MM.1S (cell line): ENCODE measurements at regions not wholly inside any gene's neighbourhood (a gene's known extent, or its start where the extent isn't known, plus 50 kb on each side); places are given as distances from the start of the nearest gene placed in this dataset.

ENCODE experiments used
- DNase-seq: peaks from one replicate; pipeline ENCODE4 v3.0.0-alpha.2; 2015
- H2AFZ ChIP-seq: fragments of 300-600 bp; sonication (generic); 2 replicates; pipeline ENCODE4 v1.6.0; 2016; ENCODE audit warnings: antibody characterized with exemption, low read length
- H3F3A ChIP-seq: fragments of 300-600 bp; sonication (generic); 2 replicates; pipeline ENCODE4 v1.6.1; 2016; ENCODE audit warnings: mild to moderate bottlenecking, antibody characterized with exemption, low read length, moderate library complexity, mixed read lengths; ENCODE audit not compliant: insufficient read depth
- H3K27ac ChIP-seq: fragments of 300-600 bp; sonication (generic); 2 replicates; pipeline ENCODE4 v1.5.1; 2016; ENCODE audit warnings: mild to moderate bottlenecking, low read length
- H3K27me3 ChIP-seq: fragments of 300-600 bp; sonication (generic); replicated peaks from 2 replicates; pipeline ENCODE4 v1.6.0; 2016; ENCODE audit warnings: low read length; ENCODE audit not compliant: insufficient read depth
- H3K36me3 ChIP-seq: fragments of 300-600 bp; sonication (generic); replicated peaks from 2 replicates; pipeline ENCODE4 v1.6.1; 2016; ENCODE audit warnings: mild to moderate bottlenecking, low read length, mixed read lengths; ENCODE audit not compliant: insufficient read depth
- H3K4me1 ChIP-seq: fragments of 300-600 bp; sonication (generic); 2 replicates; pipeline ENCODE4 v1.6.1; 2016; ENCODE audit warnings: low read length, mixed read lengths
- H3K4me2 ChIP-seq: fragments of 300-600 bp; sonication (generic); 2 replicates; pipeline ENCODE4 v1.6.0; 2016; ENCODE audit warnings: low read depth, low read length
- H3K4me3 ChIP-seq: fragments of 300-600 bp; sonication (generic); 2 replicates; pipeline ENCODE4 v1.5.1; 2016; ENCODE audit warnings: low read length, mixed read lengths
- H3K79me2 ChIP-seq: fragments of 300-600 bp; sonication (generic); 2 replicates; pipeline ENCODE4 v1.6.1; 2016; ENCODE audit warnings: mixed run types, low read length, mixed read lengths
- H3K9ac ChIP-seq: fragments of 300-600 bp; sonication (generic); 2 replicates; pipeline ENCODE4 v1.6.1; 2016; ENCODE audit warnings: low read length, mixed read lengths
- H3K9me2 ChIP-seq: fragments of 300-600 bp; sonication (generic); replicated peaks from 2 replicates; pipeline ENCODE4 v1.6.1; 2016; ENCODE audit warnings: mild to moderate bottlenecking, low read length, mixed read lengths; ENCODE audit not compliant: insufficient read depth
- H3K9me3 ChIP-seq: fragments of 300-600 bp; sonication (generic); replicated peaks from 2 replicates; pipeline ENCODE4 v1.6.1; 2016; ENCODE audit warnings: mild to moderate bottlenecking, low read length, mixed read lengths; ENCODE audit not compliant: insufficient read depth
- H4K20me1 ChIP-seq: fragments of 300-600 bp; sonication (generic); 2 replicates; pipeline ENCODE4 v1.6.1; 2016; ENCODE audit warnings: mild to moderate bottlenecking, low read length, moderate library complexity, mixed read lengths; ENCODE audit not compliant: insufficient read depth
- EZH2 ChIP-seq: fragments of 300-600 bp; sonication (generic); optimal IDR thresholded peaks from 2 replicates; pipeline ENCODE3; 2017; ENCODE audit warnings: low read depth, mild to moderate bottlenecking, antibody characterized with exemption, low read length, mixed read lengths
- EZH2phosphoT487 ChIP-seq: fragments of 300-600 bp; sonication (generic); IDR thresholded peaks from 2 replicates; pipeline ENCODE4 v1.6.1; 2018; ENCODE audit warnings: antibody characterized with exemption, low read length
- TF ChIP-seq, protein P1 (sequence below): fragments of 300-600 bp; sonication (generic); IDR thresholded peaks from 2 replicates; pipeline ENCODE4 v1.5.1; 2016; ENCODE audit warnings: antibody characterized with exemption, low read length, mixed read lengths

DNA sequence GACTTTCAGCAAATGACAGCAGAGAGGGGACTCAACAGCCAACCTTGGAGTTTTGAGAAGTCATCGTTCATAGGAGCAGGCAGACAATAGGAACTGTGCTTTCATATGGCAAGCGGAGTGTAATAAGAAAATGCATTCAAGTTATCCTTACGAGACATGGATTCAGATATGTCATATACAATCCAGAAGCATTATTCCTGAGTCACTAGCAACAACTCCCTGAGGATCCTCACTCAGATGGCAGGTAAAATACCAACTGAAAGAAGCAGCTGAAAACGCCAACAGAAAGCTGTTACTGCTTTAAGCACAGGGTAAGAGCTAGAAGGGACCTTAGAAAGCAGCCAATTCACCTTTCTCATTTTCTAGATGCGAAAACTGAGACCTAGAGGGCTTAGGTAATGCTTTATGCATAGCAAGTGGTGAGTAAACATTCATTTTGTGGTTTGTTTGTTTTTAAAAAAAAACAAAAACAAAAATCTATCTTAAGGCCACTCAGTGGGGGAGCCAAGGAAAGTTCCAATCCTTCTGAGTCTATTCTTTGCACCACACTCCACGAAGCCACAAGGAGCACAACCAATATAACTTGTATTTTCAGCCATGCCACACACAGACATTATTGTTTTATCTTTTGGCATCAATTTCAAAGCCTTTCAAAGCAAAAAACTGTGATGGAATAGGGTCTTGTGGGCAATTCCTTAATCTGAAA lies 89.1 kb upstream of the RIOK3 start:
- Histone ChIP-seq H3K79me2 (no peaks in the 10 kb centered on the region), H3K27me3 (no peaks in the 10 kb centered on the region), H3K4me1 (peaks cover 4% of the 10 kb centered on the region; the same call in 1 of the 2 replicates), H3K36me3 (no peaks in the 10 kb centered on the region), H3K27ac (no peak overlapping the region), H3F3A (no peaks in the 10 kb centered on the region), H2AFZ (no peak overlapping the region), H3K9me3 (no peaks in the 10 kb centered on the region), H3K4me2 (no peak overlapping the region), H4K20me1 (no peaks in the 10 kb centered on the region), H3K9ac (no peak overlapping the region), H3K9me2 (no peaks in the 10 kb centered on the region), H3K4me3 (no peak overlapping the region)
- TF ChIP-seq EZH2phosphoT487 (no peak), EZH2 (no peak)
- TF ChIP-seq, protein P1, sequence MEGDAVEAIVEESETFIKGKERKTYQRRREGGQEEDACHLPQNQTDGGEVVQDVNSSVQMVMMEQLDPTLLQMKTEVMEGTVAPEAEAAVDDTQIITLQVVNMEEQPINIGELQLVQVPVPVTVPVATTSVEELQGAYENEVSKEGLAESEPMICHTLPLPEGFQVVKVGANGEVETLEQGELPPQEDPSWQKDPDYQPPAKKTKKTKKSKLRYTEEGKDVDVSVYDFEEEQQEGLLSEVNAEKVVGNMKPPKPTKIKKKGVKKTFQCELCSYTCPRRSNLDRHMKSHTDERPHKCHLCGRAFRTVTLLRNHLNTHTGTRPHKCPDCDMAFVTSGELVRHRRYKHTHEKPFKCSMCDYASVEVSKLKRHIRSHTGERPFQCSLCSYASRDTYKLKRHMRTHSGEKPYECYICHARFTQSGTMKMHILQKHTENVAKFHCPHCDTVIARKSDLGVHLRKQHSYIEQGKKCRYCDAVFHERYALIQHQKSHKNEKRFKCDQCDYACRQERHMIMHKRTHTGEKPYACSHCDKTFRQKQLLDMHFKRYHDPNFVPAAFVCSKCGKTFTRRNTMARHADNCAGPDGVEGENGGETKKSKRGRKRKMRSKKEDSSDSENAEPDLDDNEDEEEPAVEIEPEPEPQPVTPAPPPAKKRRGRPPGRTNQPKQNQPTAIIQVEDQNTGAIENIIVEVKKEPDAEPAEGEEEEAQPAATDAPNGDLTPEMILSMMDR, result no peak
- DNase-seq, result no peak

DNA sequence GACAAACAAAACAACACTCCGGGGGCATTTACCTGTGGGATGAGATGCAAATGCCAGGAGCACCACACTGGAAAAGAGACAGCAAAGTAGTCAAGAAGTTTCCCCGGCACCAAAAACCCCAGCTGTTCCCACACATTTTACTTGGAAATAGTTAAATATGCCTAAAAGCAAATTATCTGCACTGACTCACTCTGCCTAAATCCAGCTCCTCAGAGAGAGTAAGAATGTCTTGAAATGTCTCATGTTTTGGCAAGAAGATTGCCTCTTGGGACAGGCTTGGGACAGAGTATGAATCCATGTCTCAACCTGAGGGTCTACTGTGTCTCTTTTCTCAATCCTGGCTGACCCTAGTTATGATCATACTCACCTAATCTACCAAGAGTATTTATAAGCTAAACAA lies 87.5 kb upstream of the RIOK3 start:
- Histone ChIP-seq H4K20me1 (no peaks in the 10 kb centered on the region), H3K4me3 (no peak overlapping the region), H3K36me3 (no peaks in the 10 kb centered on the region), H3F3A (no peaks in the 10 kb centered on the region), H3K27me3 (no peaks in the 10 kb centered on the region), H3K27ac (no peak overlapping the region), H3K9me3 (no peaks in the 10 kb centered on the region), H3K9me2 (no peaks in the 10 kb centered on the region), H3K4me1 (no peaks in the 10 kb centered on the region), H3K79me2 (no peaks in the 10 kb centered on the region), H3K4me2 (no peak overlapping the region), H2AFZ (no peak overlapping the region), H3K9ac (no peak overlapping the region)
- no peak for DNase-seq
- TF ChIP-seq EZH2, result no peak
- TF ChIP-seq, protein P1, result no peak
- no peak for TF ChIP-seq EZH2phosphoT487

DNA sequence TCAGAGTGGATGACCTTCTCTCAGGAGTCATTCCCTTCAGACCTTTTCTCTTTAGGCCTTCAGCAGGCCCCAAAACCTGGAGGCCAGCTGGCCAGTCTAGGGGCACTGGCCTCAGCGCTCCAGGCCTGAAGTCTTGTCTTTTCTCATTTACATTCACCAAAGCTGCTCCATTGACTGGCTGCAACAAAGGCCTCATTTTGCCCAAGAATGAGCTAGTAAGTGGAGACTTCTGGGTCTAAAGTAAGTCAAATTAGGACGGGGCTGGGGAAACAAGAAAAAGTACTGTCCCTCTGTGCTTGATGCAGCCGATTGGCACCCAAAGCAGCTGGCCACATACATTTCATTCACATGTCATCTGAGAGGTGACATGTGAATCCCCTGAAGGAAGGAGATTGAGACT lies 83.8 kb upstream of the RIOK3 start:
- Histone ChIP-seq H3K9me3 (no peaks in the 10 kb centered on the region), H3F3A (no peaks in the 10 kb centered on the region), H3K9me2 (no peaks in the 10 kb centered on the region), H3K27ac (no peak overlapping the region), H3K36me3 (no peaks in the 10 kb centered on the region), H3K4me3 (no peak overlapping the region), H3K4me1 (no peaks in the 10 kb centered on the region), H3K9ac (no peak overlapping the region), H3K79me2 (no peaks in the 10 kb centered on the region), H2AFZ (no peak overlapping the region), H3K4me2 (no peak overlapping the region), H4K20me1 (no peaks in the 10 kb centered on the region), H3K27me3 (no peaks in the 10 kb centered on the region)
- DNase-seq, result no peak
- TF ChIP-seq, protein P1, result no peak
- TF ChIP-seq EZH2phosphoT487 (no peak), EZH2 (no peak)
